B cell (primary cell): ENCODE measurements at regions not wholly inside any gene's neighbourhood (a gene's known extent, or its start where the extent isn't known, plus 50 kb on each side); places are given as distances from the start of the nearest gene placed in this dataset.

ENCODE experiments used
- ATAC-seq: fragments of 200-7000 bp; cut with Tn5 transposase; one replicate; pipeline ENCODE4 v1.10.0; 2021; ENCODE audit warnings: low read depth, mild to moderate bottlenecking, moderate number of reproducible peaks, moderate library complexity
- CTCF ChIA-PET: fragments of 350-600 bp; sonication (Branson Sonifier 250); formaldehyde crosslinking; loops from one replicate; lab custom pipeline; 2021; ENCODE audit warnings: antibody characterized with exemption, inconsistent platforms; lab: Charles Lee
- POLR2A ChIA-PET: fragments of 350-600 bp; sonication (Branson Sonifier 250); formaldehyde crosslinking; loops from one replicate; lab custom pipeline; 2021; ENCODE audit warnings: antibody characterized with exemption; lab: Charles Lee
- DNase-seq: peaks from one replicate; pipeline ENCODE4 v3.0.0; 2013
- H2AFZ ChIP-seq: 2 replicates; pipeline ENCODE4 v1.6.1; 2012; ENCODE audit warnings: mild to moderate bottlenecking, low read depth, low read length; ENCODE audit not compliant: insufficient read depth, poor library complexity, severe bottlenecking
- H3K27ac ChIP-seq, 2 donors: 1 replicate in 1 of 2; 2 replicates in 1 of 2; pipeline ENCODE4 v1.5.1; 2012 to 2013; ENCODE audit warnings: low read length in 2 of 2, mild to moderate bottlenecking in 2 of 2, moderate library complexity in 1 of 2
- H3K27me3 ChIP-seq, 4 experiments: fragments of 200-600 bp in 1 of 4; sonication (generic) in 1 of 4; replicated peaks in 1 of 4; 1 replicate in 2 of 4; 2 replicates in 2 of 4; pipeline versions ENCODE4 v1.6.1 to v1.7.0; 2013 to 2016; ENCODE audit warnings: low read length in 3 of 4, mild to moderate bottlenecking in 2 of 4, mixed read lengths in 1 of 4, moderate library complexity in 1 of 4; ENCODE audit not compliant: insufficient read depth in 4 of 4, control insufficient read depth in 3 of 4; ENCODE audit errors: control extremely low read depth in 1 of 4
- H3K36me3 ChIP-seq, 2 experiments: replicated peaks in 1 of 2; 1 replicate in 1 of 2; 2 replicates in 1 of 2; pipeline versions ENCODE4 v1.6.1 to v1.7.1; 2013; ENCODE audit warnings: low read length in 1 of 2; ENCODE audit not compliant: insufficient read depth in 2 of 2, control insufficient read depth in 1 of 2; ENCODE audit errors: control extremely low read depth in 1 of 2, extremely low read depth in 1 of 2
- H3K4me1 ChIP-seq, 2 donors: fragments of 200-600 bp in 1 of 2; sonication (generic) in 1 of 2; 1 replicate in 1 of 2; 2 replicates in 1 of 2; pipeline versions ENCODE4 v1.5.1 to v1.6.1; 2013 to 2017; ENCODE audit warnings: low read length in 2 of 2; ENCODE audit not compliant: control insufficient read depth in 2 of 2, insufficient read depth in 2 of 2
- H3K4me2 ChIP-seq: replicated peaks from 2 replicates; pipeline ENCODE3; 2012; ENCODE audit warnings: mild to moderate bottlenecking, low read depth, low read length; ENCODE audit not compliant: poor library complexity, severe bottlenecking
- H3K4me3 ChIP-seq, 5 experiments: fragments of 200-600 bp in 1 of 5; sonication (generic) in 1 of 5; 1 replicate in 3 of 5; 2 replicates in 2 of 5; pipeline versions ENCODE4 v1.5.1 to v1.7.0; 2011 to 2016; ENCODE audit warnings: low read length in 4 of 5, mild to moderate bottlenecking in 4 of 5, low read depth in 2 of 5, control low read depth in 1 of 5, moderate library complexity in 1 of 5; ENCODE audit not compliant: insufficient read depth in 1 of 5; ENCODE audit errors: control extremely low read depth in 1 of 5, extremely low read depth in 1 of 5
- H3K79me2 ChIP-seq: fragments of 200-600 bp; sonication (generic); one replicate; pipeline ENCODE4 v1.6.0; 2016; ENCODE audit warnings: low read length; ENCODE audit not compliant: control insufficient read depth, insufficient read depth
- H3K9ac ChIP-seq: fragments of 200-600 bp; sonication (generic); 2 replicates; pipeline ENCODE4 v1.6.1; 2017; ENCODE audit warnings: mild to moderate bottlenecking, low read length, moderate library complexity
- H3K9me3 ChIP-seq, 3 donors: one replicate each; pipeline versions ENCODE4 v1.6.1 to v1.7.1; 2013; ENCODE audit warnings: low read length in 2 of 3; ENCODE audit not compliant: control insufficient read depth in 2 of 3, insufficient read depth in 1 of 3; ENCODE audit errors: control extremely low read depth in 1 of 3
- H4K20me1 ChIP-seq: 2 replicates; pipeline ENCODE4 v1.6.0; 2012; ENCODE audit warnings: mild to moderate bottlenecking, low read length; ENCODE audit not compliant: insufficient read depth, control insufficient read depth, poor library complexity, severe bottlenecking
- H3K27ac Mint-ChIP-seq: one replicate; pipeline ENCODE4 v1.8.0; 2021; ENCODE audit warnings: mixed read lengths
- H3K27me3 Mint-ChIP-seq: one replicate; pipeline ENCODE4 v1.8.0; 2021; ENCODE audit warnings: mixed read lengths
- H3K4me1 Mint-ChIP-seq: one replicate; pipeline ENCODE4 v1.8.0; 2021; ENCODE audit warnings: mixed read lengths
- H3K4me3 Mint-ChIP-seq: one replicate; pipeline ENCODE4 v1.8.0; 2021; ENCODE audit warnings: mixed read lengths
- H3K9me3 Mint-ChIP-seq: one replicate; pipeline ENCODE4 v1.8.0; 2022; ENCODE audit warnings: mixed read lengths; ENCODE audit not compliant: insufficient read depth
- CTCF ChIP-seq: fragments of 200-600 bp; IDR thresholded peaks from one replicate; pipeline ENCODE4 v1.8.0; 2022; ENCODE audit warnings: antibody characterized with exemption, mild to moderate bottlenecking
- EZH2 ChIP-seq: IDR thresholded peaks from 2 replicates; pipeline ENCODE4 v1.6.1; 2012; ENCODE audit warnings: borderline replicate concordance, low read depth, mild to moderate bottlenecking, moderate library complexity, low read length; ENCODE audit not compliant: insufficient read depth, poor library complexity, severe bottlenecking
- WGBS: methylation state at CpG from one replicate; pipeline ENCODE4 v1.1.5; 2013; ENCODE audit warnings: missing lambda C conversion rate; ENCODE audit not compliant: insufficient coverage; 5-methylcytosine and 5-hydroxymethylcytosine counted together
- intact Hi-C: fragments of 100-400 bp; cut with micrococcal nuclease; formaldehyde crosslinking; loops from one replicate; pipeline ENCODE4 v1.10.0; 2022

- H3K9ac ChIP-seq = no peak overlapping the region
- no peak overlapping the region for H2AFZ ChIP-seq
- Mint-ChIP-seq H3K27me3 (no peaks in the 10 kb centered on the region), H3K9me3 (peaks cover 2% of the 10 kb centered on the region), H3K4me3 (no peak overlapping the region), H3K4me1 (no peaks in the 10 kb centered on the region), H3K27ac (no peak overlapping the region)
- H3K9me3 ChIP-seq = peaks cover 0 to 3% (median 0%) of the 10 kb centered on the region in 3 donors
- no peaks in the 10 kb centered on the region for H4K20me1 ChIP-seq
- H3K4me2 ChIP-seq = no peak overlapping the region
- H3K4me1 ChIP-seq = no peaks in the 10 kb centered on the region
- CTCF ChIA-PET = no interaction called here
- H3K27ac ChIP-seq = no peak overlapping the region
- DNase-seq (no peak), ATAC-seq (no peak)
- H3K36me3 ChIP-seq = no peaks in the 10 kb centered on the region
- no peaks in the 10 kb centered on the region for H3K27me3 ChIP-seq
- no peak overlapping the region for H3K4me3 ChIP-seq
- no peak for TF ChIP-seq EZH2
- TF ChIP-seq CTCF = no peak
- 30% methylated on average over 2 of the region's 5 CpGs for WGBS
- H3K79me2 ChIP-seq = no peaks in the 10 kb centered on the region
- POLR2A ChIA-PET = no interaction called here
- intact Hi-C loops = no loop called here
Measured at GRCh38 chr2:149894760-149895159, 307.2 kb upstream of the MMADHC start.

- no peak overlapping the region for H3K27ac ChIP-seq
- H3K4me2 ChIP-seq = no peak overlapping the region
- H3K9me3 ChIP-seq = peaks cover 0 to 3% (median 0%) of the 10 kb centered on the region in 3 donors
- H3K36me3 ChIP-seq = no peaks in the 10 kb centered on the region
- no peak for TF ChIP-seq EZH2
- TF ChIP-seq CTCF = no peak
- H2AFZ ChIP-seq = no peak overlapping the region
- H3K4me1 ChIP-seq = no peaks in the 10 kb centered on the region
- CTCF ChIA-PET = no interaction called here
- H3K27me3 ChIP-seq = no peaks in the 10 kb centered on the region
- no peak overlapping the region for H3K9ac ChIP-seq
- no peak overlapping the region for H3K4me3 Mint-ChIP-seq
- H3K27me3 Mint-ChIP-seq = no peaks in the 10 kb centered on the region
- H3K27ac Mint-ChIP-seq = no peak overlapping the region
- no CpG with 5 or more reads among the region's 1 CpG for WGBS
- ATAC-seq (no peak), DNase-seq (no peak)
- no peaks in the 10 kb centered on the region for H4K20me1 ChIP-seq
- no peaks in the 10 kb centered on the region for H3K4me1 Mint-ChIP-seq
- H3K79me2 ChIP-seq = no peaks in the 10 kb centered on the region
- POLR2A ChIA-PET = no interaction called here
- peaks cover 2% of the 10 kb centered on the region for H3K9me3 Mint-ChIP-seq
- intact Hi-C loops = no loop called here
- H3K4me3 ChIP-seq = no peak overlapping the region
Measured at GRCh38 chr2:149894226-149894625, 306.7 kb upstream of the MMADHC start.
